ENCODE measurements at regions not wholly inside any gene's neighbourhood (a gene's known extent, or its start where the extent isn't known, plus 50 kb on each side); places are given as distances from the start of the nearest gene placed in this dataset.

GRCh38 chr5:155885199-155885598 is 441.8 kb upstream of the SGCD start:
- TF ChIP-seq CTCF (conservative IDR thresholded peaks at IDR 0.05 in 1 of 2, IDR thresholded peaks at IDR 0.05 in 1 of 2; ENCODE audit: extremely low read depth in 1 of 2, insufficient read depth in 1 of 2, low read depth in 1 of 2, low read length in 2 of 2) (no peak), EZH2 (IDR thresholded peaks at IDR 0.05; ENCODE audit: borderline replicate concordance, low read length) (no peak)
